Endothelial cell of umbilical vein (primary cell): ENCODE measurements at regions not wholly inside any gene's neighbourhood (a gene's known extent, or its start where the extent isn't known, plus 50 kb on each side); places are given as distances from the start of the nearest gene placed in this dataset.

ENCODE experiments used
- BruUV-seq: library from RNA; stranded (reverse); fragments of 400-500 nt; replicated peaks from 2 replicates; lab custom pipeline; 2021; lab: Mats Ljungman, UMichigan
- CTCF ChIA-PET: fragments of 300-600, 350-600 bp; sonication (Branson Sonifier 250); formaldehyde crosslinking; loops from one replicate; lab custom pipeline; 2021; ENCODE audit warnings: antibody characterized with exemption, inconsistent platforms; lab: Charles Lee
- POLR2A ChIA-PET: fragments of 300-600, 350-600 bp; sonication (Branson Sonifier 250); formaldehyde crosslinking; loops from one replicate; lab custom pipeline; 2021; ENCODE audit warnings: antibody characterized with exemption, inconsistent platforms; lab: Charles Lee
- DNase-seq: peaks from one replicate; pipeline ENCODE4 v3.0.0-alpha.2; 2011; ENCODE audit warnings: low read depth, low spot score
- FAIRE-seq: peaks from 2 replicates; lab custom pipeline; 2011; peaks lifted over from hg19 to GRCh38; lab: Jason Lieb, UNC
- H2AFZ ChIP-seq: 2 replicates; pipeline ENCODE4 v1.6.0; 2012; ENCODE audit warnings: low read depth, low read length, control low read depth, inconsistent platforms
- H3K27ac ChIP-seq: 2 replicates; pipeline ENCODE4 v1.5.1; 2011; ENCODE audit warnings: low read depth, mild to moderate bottlenecking, control low read depth, low read length, moderate library complexity; ENCODE audit not compliant: insufficient read depth
- H3K27me3 ChIP-seq, 2 experiments: 2 replicates each; pipeline versions ENCODE4 v1.6.0 to v1.6.1; 2011; ENCODE audit warnings: low read length in 2 of 2, mixed read lengths in 1 of 2; ENCODE audit not compliant: control insufficient read depth in 2 of 2, insufficient read depth in 2 of 2
- H3K36me3 ChIP-seq, 2 experiments: 2 replicates in 1 of 2; 3 replicates in 1 of 2; pipeline ENCODE4 v1.5.1; 2011; ENCODE audit warnings: low read length in 2 of 2, mild to moderate bottlenecking in 1 of 2, moderate library complexity in 1 of 2; ENCODE audit not compliant: control insufficient read depth in 2 of 2, insufficient read depth in 2 of 2; ENCODE audit errors: extremely low read depth in 1 of 2
- H3K4me1 ChIP-seq: 3 replicates; pipeline ENCODE4 v1.5.1; 2011; ENCODE audit warnings: mild to moderate bottlenecking, low read length; ENCODE audit not compliant: control insufficient read depth, insufficient read depth; ENCODE audit errors: extremely low read depth
- H3K4me2 ChIP-seq: 2 replicates; pipeline ENCODE4 v1.6.1; 2011; ENCODE audit warnings: low read length, control low read depth, mixed read lengths; ENCODE audit not compliant: insufficient read depth
- H3K4me3 ChIP-seq, 3 experiments: fragments of 200-600 bp in 1 of 3; sonication (generic), shearing (Covaris generic) in 1 of 3; replicated peaks in 1 of 3; 2 replicates each; pipeline ENCODE4 v1.5.1; 2011 to 2016; ENCODE audit warnings: control low read depth in 3 of 3, low read length in 3 of 3, mild to moderate bottlenecking in 2 of 3, inconsistent platforms in 1 of 3, low read depth in 1 of 3, moderate library complexity in 1 of 3; ENCODE audit not compliant: insufficient read depth in 1 of 3
- H3K79me2 ChIP-seq: 2 replicates; pipeline ENCODE4 v1.6.0; 2012; ENCODE audit warnings: low read length, inconsistent platforms; ENCODE audit not compliant: control insufficient read depth, insufficient read depth
- H3K9ac ChIP-seq: replicated peaks from 2 replicates; pipeline ENCODE3; 2011; ENCODE audit warnings: low read length, control low read depth; ENCODE audit not compliant: insufficient read depth; ENCODE audit errors: extremely low read depth
- H3K9me1 ChIP-seq: replicated peaks from 3 replicates; pipeline ENCODE4 v1.6.0; 2011; ENCODE audit warnings: mild to moderate bottlenecking, low read length; ENCODE audit not compliant: control insufficient read depth, insufficient read depth; ENCODE audit errors: extremely low read depth
- H3K9me3 ChIP-seq: replicated peaks from 2 replicates; pipeline ENCODE4 v1.5.1; 2012; ENCODE audit warnings: low read length, inconsistent platforms; ENCODE audit not compliant: control insufficient read depth, insufficient read depth
- H4K20me1 ChIP-seq: replicated peaks from 2 replicates; pipeline ENCODE3; 2011; ENCODE audit warnings: mild to moderate bottlenecking, low read length; ENCODE audit not compliant: control insufficient read depth, insufficient read depth; ENCODE audit errors: extremely low read depth
- CTCF ChIP-seq, 2 donors: IDR thresholded peaks; 1 replicate in 1 of 2; 2 replicates in 1 of 2; pipeline ENCODE4 v1.5.1; 2011; ENCODE audit warnings: low read length in 2 of 2, mild to moderate bottlenecking in 2 of 2, moderate library complexity in 2 of 2, control low read depth in 1 of 2, inconsistent platforms in 1 of 2, low read depth in 1 of 2; ENCODE audit not compliant: insufficient read depth in 1 of 2; ENCODE audit errors: extremely low read depth in 1 of 2
- EZH2 ChIP-seq: IDR thresholded peaks from 2 replicates; pipeline ENCODE4 v1.6.1; 2012; ENCODE audit warnings: borderline replicate concordance, low read depth, mild to moderate bottlenecking, moderate library complexity, low read length, inconsistent platforms; ENCODE audit not compliant: severe bottlenecking
- FOS ChIP-seq: IDR thresholded peaks from 2 replicates; pipeline ENCODE4 v1.6.1; 2011; ENCODE audit warnings: mild to moderate bottlenecking, low read length, moderate library complexity, borderline replicate concordance; ENCODE audit not compliant: insufficient read depth
- GATA2 ChIP-seq: IDR thresholded peaks from 2 replicates; pipeline ENCODE4 v1.7.0; 2011; ENCODE audit warnings: low read depth, mild to moderate bottlenecking, moderate library complexity, mixed read lengths, low read length; ENCODE audit not compliant: insufficient read length, insufficient read depth
- JUN ChIP-seq: IDR thresholded peaks from 2 replicates; pipeline ENCODE4 v1.6.1; 2011; ENCODE audit warnings: borderline replicate concordance, low read depth; ENCODE audit not compliant: insufficient read length, insufficient read depth
- MYC ChIP-seq: IDR thresholded peaks from one replicate; pipeline ENCODE4 v1.6.1; 2011; ENCODE audit warnings: mild to moderate bottlenecking, low read depth, low read length
- POLR2A ChIP-seq: IDR thresholded peaks from 2 replicates; pipeline ENCODE4 v1.6.1; 2012; ENCODE audit warnings: low read depth, mild to moderate bottlenecking, control low read depth, low read length
- POLR2AphosphoS5 ChIP-seq: IDR thresholded peaks from 2 replicates; pipeline ENCODE4 v1.6.1; 2012; ENCODE audit warnings: low read depth, mild to moderate bottlenecking, control low read depth, low read length, moderate library complexity; ENCODE audit not compliant: insufficient read depth
- dilution Hi-C: fragments of 300-500 bp; cut with MboI; formaldehyde crosslinking; loops from one replicate; pipeline ENCODE4 v1.15.0; 2019; ENCODE audit warnings: low sequenced_read_pairs; ENCODE audit not compliant: extremely low pct_ligation_motif_present
- intact Hi-C: fragments of 100-400 bp; cut with micrococcal nuclease; formaldehyde crosslinking; loops from one replicate; pipeline ENCODE4 v1.10.0; 2022
- TF ChIP-seq, protein P1 (sequence below): IDR thresholded peaks from 2 replicates; pipeline ENCODE4 v1.6.1; 2011; ENCODE audit not compliant: insufficient read depth, insufficient read length

DNA sequence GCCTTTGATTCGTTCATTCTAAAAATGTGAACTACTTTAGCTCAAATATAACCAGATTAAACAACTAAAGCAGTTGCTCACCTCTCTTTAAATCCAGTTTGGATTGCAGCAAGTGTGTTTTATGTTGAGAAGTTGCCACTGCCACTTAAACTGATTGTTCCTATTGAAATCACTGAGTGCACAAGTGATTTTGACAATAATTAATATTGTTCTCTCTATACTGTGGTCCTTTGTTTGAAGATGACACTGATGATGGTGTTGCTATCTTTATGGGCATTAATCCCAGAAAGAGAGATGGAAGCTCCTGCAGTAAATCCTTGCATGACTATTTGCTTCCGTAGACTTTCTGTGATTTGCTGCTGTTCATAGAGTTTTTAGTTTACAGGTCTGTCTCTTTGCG, 251.4 kb upstream of the ZEB2 start:
- FAIRE-seq, result no peak
- H3K4me2 ChIP-seq, result no peak overlapping the region

More for the DNA sequence above, 251.4 kb upstream of the ZEB2 start:
- H3K9ac ChIP-seq, result no peak overlapping the region
- H3K27me3 ChIP-seq, result no peaks in the 10 kb centered on the region
- no peak overlapping the region for H2AFZ ChIP-seq
- ChIA-PET CTCF (interaction anchor here (1.2 kb wide), 1 partner anchor 25 kb away, joined by 3 read pairs; no protein-coding TSS in a partner anchor), POLR2A (no interaction called here)
- H3K4me3 ChIP-seq, result no peak overlapping the region
- no peaks in the 10 kb centered on the region for H3K36me3 ChIP-seq
- DNase-seq, result no peak
- H3K4me1 ChIP-seq, result no peaks in the 10 kb centered on the region
- BruUV-seq, result no TSS peak
- TF ChIP-seq POLR2AphosphoS5, result no peak
- no peak for TF ChIP-seq POLR2A
- TF ChIP-seq, protein P1, sequence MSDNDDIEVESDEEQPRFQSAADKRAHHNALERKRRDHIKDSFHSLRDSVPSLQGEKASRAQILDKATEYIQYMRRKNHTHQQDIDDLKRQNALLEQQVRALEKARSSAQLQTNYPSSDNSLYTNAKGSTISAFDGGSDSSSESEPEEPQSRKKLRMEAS, result no peak
- no peak for TF ChIP-seq FOS
- TF ChIP-seq JUN, result no peak
- TF ChIP-seq MYC, result no peak
- no peak for TF ChIP-seq EZH2
- no peak for TF ChIP-seq GATA2
- no peak for TF ChIP-seq CTCF (IDR thresholded peaks at IDR 0.05; ENCODE audit: extremely low read depth in 1 of 2, insufficient read depth in 1 of 2, low read depth in 1 of 2, low read length in 2 of 2)
- no peak overlapping the region for H3K27ac ChIP-seq
- dilution Hi-C loops (no loop called here), intact Hi-C loops (no loop called here)
- no peaks in the 10 kb centered on the region for H3K9me1 ChIP-seq
- H4K20me1 ChIP-seq, result no peaks in the 10 kb centered on the region
- no peaks in the 10 kb centered on the region for H3K9me3 ChIP-seq
- H3K79me2 ChIP-seq, result no peaks in the 10 kb centered on the region
